K562 (cell line): ENCODE measurements at regions not wholly inside any gene's neighbourhood (a gene's known extent, or its start where the extent isn't known, plus 50 kb on each side); places are given as distances from the start of the nearest gene placed in this dataset.

Experiments
- ATAC-seq: fragments of 200-7000 bp; cut with Tn5 transposase; 3 replicates; pipeline ENCODE4 v1.9.1; 2020; ENCODE audit warnings: moderate library complexity
- BruUV-seq: library from RNA; stranded (reverse); fragments of 400-500 nt; replicated peaks from 2 replicates; lab custom pipeline; 2021; lab: Mats Ljungman, UMichigan
- CTCF ChIA-PET: fragments of 300-600 bp; formaldehyde crosslinking; extraction: SDS; loops from one replicate; lab custom pipeline; 2021; ENCODE audit warnings: low intra/inter-chr PET ratio; lab: Yijun Ruan, JAX
- POLR2A ChIA-PET: fragments of 300-600, 350-650 bp; sonication (Branson Sonifier 250); formaldehyde crosslinking; extraction: SDS; loops from one replicate; lab custom pipeline; 2021; ENCODE audit warnings: antibody characterized with exemption, inconsistent platforms; lab: Yijun Ruan, JAX
- DNase-seq, 4 experiments: peaks; one replicate each; pipeline versions ENCODE4 v3.0.0 to v3.0.0-alpha.2; 2011 to 2018; ENCODE audit warnings: low spot score in 3 of 4, mixed read lengths in 3 of 4; ENCODE audit errors: extremely low read depth in 1 of 4
- FAIRE-seq: peaks from 2 replicates; lab custom pipeline; 2011; peaks lifted over from hg19 to GRCh38; lab: Jason Lieb, UNC
- H2AFZ ChIP-seq: 2 replicates; pipeline ENCODE4 v1.6.0; 2011; ENCODE audit warnings: low read depth, low read length, control low read depth, inconsistent platforms
- H3K27ac ChIP-seq: fragments of 200-600 bp; 3 replicates; pipeline ENCODE4 v1.8.0; 2011; ENCODE audit warnings: low read depth, mild to moderate bottlenecking, control low read depth, inconsistent platforms, low read length, moderate library complexity, mixed read lengths; ENCODE audit errors: extremely low read depth
- H3K27me3 ChIP-seq, 2 experiments: fragments of 300-600 bp in 1 of 2; 2 replicates in 1 of 2; 3 replicates in 1 of 2; pipeline versions ENCODE4 v1.6.0 to v1.8.0; 2011; ENCODE audit warnings: inconsistent platforms in 2 of 2, low read length in 2 of 2, mild to moderate bottlenecking in 1 of 2, mixed read lengths in 1 of 2, moderate library complexity in 1 of 2; ENCODE audit not compliant: control insufficient read depth in 2 of 2, insufficient read depth in 2 of 2
- H3K36me3 ChIP-seq: fragments of 300-600 bp; 3 replicates; pipeline ENCODE4 v1.8.0; 2011; ENCODE audit warnings: mild to moderate bottlenecking, low read length, inconsistent platforms; ENCODE audit not compliant: control insufficient read depth, insufficient read depth
- H3K4me1 ChIP-seq, 2 experiments: fragments of 200-600 bp in 1 of 2; replicated peaks in 1 of 2; 2 replicates in 1 of 2; 3 replicates in 1 of 2; pipeline versions ENCODE4 v1.5.1 to v1.8.0; 2011; ENCODE audit warnings: inconsistent platforms in 2 of 2, low read length in 2 of 2, mild to moderate bottlenecking in 1 of 2, mixed read lengths in 1 of 2, moderate library complexity in 1 of 2; ENCODE audit not compliant: control insufficient read depth in 2 of 2, insufficient read depth in 2 of 2
- H3K4me2 ChIP-seq: 2 replicates; pipeline ENCODE4 v1.6.1; 2011; ENCODE audit warnings: low read length, control low read depth, inconsistent platforms, mixed read lengths; ENCODE audit not compliant: insufficient read depth
- H3K4me3 ChIP-seq: fragments of 200-600 bp; sonication (generic), shearing (Covaris generic); 2 replicates; pipeline ENCODE4 v1.5.1; 2016; ENCODE audit warnings: control low read depth, inconsistent platforms
- H3K79me2 ChIP-seq: fragments of 200-600 bp; 3 replicates; pipeline ENCODE4 v1.8.0; 2011; ENCODE audit warnings: low read length, inconsistent platforms; ENCODE audit not compliant: control insufficient read depth, insufficient read depth
- H3K9ac ChIP-seq, 2 experiments: 2 replicates each; pipeline versions ENCODE4 v1.6.0 to v1.6.1; 2011; ENCODE audit warnings: low read depth in 2 of 2, low read length in 2 of 2, control low read depth in 1 of 2, inconsistent platforms in 1 of 2, mild to moderate bottlenecking in 1 of 2, mixed read lengths in 1 of 2; ENCODE audit not compliant: insufficient read depth in 1 of 2
- H3K9me1 ChIP-seq: one replicate; pipeline ENCODE4 v1.6.0; 2011; ENCODE audit warnings: inconsistent platforms, mild to moderate bottlenecking, low read length, moderate library complexity; ENCODE audit not compliant: control insufficient read depth, insufficient read depth
- H3K9me3 ChIP-seq: replicated peaks from 2 replicates; pipeline ENCODE4 v1.5.1; 2011; ENCODE audit warnings: low read depth, low read length, inconsistent platforms; ENCODE audit not compliant: control insufficient read depth, insufficient read depth
- H4K20me1 ChIP-seq: replicated peaks from 2 replicates; pipeline ENCODE4 v1.6.1; 2011; ENCODE audit warnings: low read length, inconsistent platforms, mixed read lengths; ENCODE audit not compliant: control insufficient read depth, insufficient read depth
- BRD9 ChIP-seq: fragments of 450-650 bp; IDR thresholded peaks from 2 replicates; pipeline ENCODE4 v1.6.1; 2018; ENCODE audit warnings: low read depth; ENCODE audit not compliant: partially characterized antibody
- CBX3 ChIP-seq, 2 experiments: IDR thresholded peaks; 1 replicate in 1 of 2; 2 replicates in 1 of 2; pipeline ENCODE4 v1.6.1; 2012; ENCODE audit warnings: inconsistent platforms in 2 of 2, low read length in 2 of 2, borderline replicate concordance in 1 of 2, control low read depth in 1 of 2
- CREM ChIP-seq: IDR thresholded peaks from 2 replicates; pipeline ENCODE4 v1.6.1; 2014; ENCODE audit warnings: antibody characterized with exemption, low read depth
- E2F3 ChIP-seq: fragments of 250-450 bp; sonication (Bioruptor Pico); IDR thresholded peaks from 2 replicates; pipeline ENCODE4 v1.4.0; 2020; ENCODE audit warnings: mild to moderate bottlenecking
- HNRNPK ChIP-seq: fragments of 200-400 bp; formaldehyde crosslinking; IDR thresholded peaks from one replicate; pipeline ENCODE4 v1.6.1; 2018; ENCODE audit warnings: mild to moderate bottlenecking, low read depth, low read length; ENCODE audit not compliant: poor library complexity, severe bottlenecking
- IFI16 ChIP-seq: fragments of 250-450 bp; sonication (Bioruptor Pico); IDR thresholded peaks from 2 replicates; pipeline ENCODE4 v2.1.2; 2022; ENCODE audit warnings: mild to moderate bottlenecking, inconsistent platforms
- IRF2 ChIP-seq: sonication (generic); formaldehyde crosslinking; IDR thresholded peaks from 2 replicates; pipeline ENCODE4 v1.8.1; 2022; ENCODE audit warnings: mild to moderate bottlenecking, missing genetic modification reagents
- MCM7 ChIP-seq, 2 experiments: fragments of 450-650 bp; IDR thresholded peaks; 2 replicates each; pipeline ENCODE4 v1.6.1; 2016 to 2018
- PHB2 ChIP-seq: fragments of 450-650 bp; IDR thresholded peaks from 2 replicates; pipeline ENCODE4 v1.6.1; 2017; ENCODE audit warnings: low read depth
- TRIM24 ChIP-seq, 2 experiments: fragments of 450-650 bp; IDR thresholded peaks; 2 replicates each; pipeline ENCODE4 v1.6.1; 2016
- ZNF282 ChIP-seq: sonication (generic); formaldehyde crosslinking; IDR thresholded peaks from 2 replicates; pipeline ENCODE4 v1.8.1; 2023; ENCODE audit warnings: missing genetic modification reagents
- ZNF583 ChIP-seq: fragments of 250-450 bp; sonication (Bioruptor Pico); IDR thresholded peaks from 2 replicates; pipeline ENCODE4 v1.4.0; 2020
- ZNF785 ChIP-seq: fragments of 250-450 bp; sonication (Bioruptor Pico); IDR thresholded peaks from 2 replicates; pipeline ENCODE4 v1.4.0; 2020; ENCODE audit warnings: mild to moderate bottlenecking
- WGBS: fragments of 100-300 bp; shearing (Covaris generic); methylation state at CpG from one replicate; pipeline ENCODE4 v1.1.6; 2016; ENCODE audit warnings: low coverage, mixed read lengths; ENCODE audit not compliant: insufficient coverage; ENCODE audit errors: missing lambda C conversion rate; 5-methylcytosine and 5-hydroxymethylcytosine counted together
- in situ Hi-C: fragments of 300-500 bp; cut with MboI; formaldehyde crosslinking; loops from 4 replicates; pipeline ENCODE4 v1.15.0; 2018; ENCODE audit warnings: inconsistent platforms, mixed read lengths
- intact Hi-C: fragments of 100-400 bp; cut with micrococcal nuclease; formaldehyde crosslinking; loops from 2 replicates; pipeline ENCODE4 v1.14.2; 2022
- TF ChIP-seq, protein P1 (sequence below), 2 experiments: fragments of 450-650 bp; IDR thresholded peaks; 2 replicates each; pipeline ENCODE4 v1.6.1; 2016; ENCODE audit warnings: mild to moderate bottlenecking in 2 of 2, borderline replicate concordance in 1 of 2, low read depth in 1 of 2, moderate library complexity in 1 of 2
- TF ChIP-seq, protein P2 (sequence below): sonication (generic); formaldehyde crosslinking; IDR thresholded peaks from 2 replicates; pipeline ENCODE4 v1.8.0; 2023; ENCODE audit warnings: mild to moderate bottlenecking, missing genetic modification reagents

DNA sequence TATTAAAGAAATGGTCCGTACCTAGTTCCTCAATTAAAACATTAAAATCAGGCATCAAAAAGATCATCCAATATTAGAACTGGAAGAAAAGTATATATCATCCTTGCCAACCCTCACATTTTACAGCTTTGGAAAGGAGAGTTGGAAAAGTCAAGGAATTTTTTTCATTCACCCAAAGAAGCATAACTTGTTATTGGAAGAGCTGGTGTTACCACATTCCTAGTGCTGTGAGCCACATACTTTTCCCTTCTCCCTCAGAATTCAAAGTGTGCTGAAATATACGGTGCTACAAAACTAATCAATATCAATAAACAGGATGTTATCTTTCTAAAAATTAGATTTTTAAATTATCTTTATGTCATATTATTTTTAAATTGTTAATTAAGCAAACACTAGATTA, 202.1 kb upstream of the FAT3 start (continued):
- TF ChIP-seq, protein P1, sequence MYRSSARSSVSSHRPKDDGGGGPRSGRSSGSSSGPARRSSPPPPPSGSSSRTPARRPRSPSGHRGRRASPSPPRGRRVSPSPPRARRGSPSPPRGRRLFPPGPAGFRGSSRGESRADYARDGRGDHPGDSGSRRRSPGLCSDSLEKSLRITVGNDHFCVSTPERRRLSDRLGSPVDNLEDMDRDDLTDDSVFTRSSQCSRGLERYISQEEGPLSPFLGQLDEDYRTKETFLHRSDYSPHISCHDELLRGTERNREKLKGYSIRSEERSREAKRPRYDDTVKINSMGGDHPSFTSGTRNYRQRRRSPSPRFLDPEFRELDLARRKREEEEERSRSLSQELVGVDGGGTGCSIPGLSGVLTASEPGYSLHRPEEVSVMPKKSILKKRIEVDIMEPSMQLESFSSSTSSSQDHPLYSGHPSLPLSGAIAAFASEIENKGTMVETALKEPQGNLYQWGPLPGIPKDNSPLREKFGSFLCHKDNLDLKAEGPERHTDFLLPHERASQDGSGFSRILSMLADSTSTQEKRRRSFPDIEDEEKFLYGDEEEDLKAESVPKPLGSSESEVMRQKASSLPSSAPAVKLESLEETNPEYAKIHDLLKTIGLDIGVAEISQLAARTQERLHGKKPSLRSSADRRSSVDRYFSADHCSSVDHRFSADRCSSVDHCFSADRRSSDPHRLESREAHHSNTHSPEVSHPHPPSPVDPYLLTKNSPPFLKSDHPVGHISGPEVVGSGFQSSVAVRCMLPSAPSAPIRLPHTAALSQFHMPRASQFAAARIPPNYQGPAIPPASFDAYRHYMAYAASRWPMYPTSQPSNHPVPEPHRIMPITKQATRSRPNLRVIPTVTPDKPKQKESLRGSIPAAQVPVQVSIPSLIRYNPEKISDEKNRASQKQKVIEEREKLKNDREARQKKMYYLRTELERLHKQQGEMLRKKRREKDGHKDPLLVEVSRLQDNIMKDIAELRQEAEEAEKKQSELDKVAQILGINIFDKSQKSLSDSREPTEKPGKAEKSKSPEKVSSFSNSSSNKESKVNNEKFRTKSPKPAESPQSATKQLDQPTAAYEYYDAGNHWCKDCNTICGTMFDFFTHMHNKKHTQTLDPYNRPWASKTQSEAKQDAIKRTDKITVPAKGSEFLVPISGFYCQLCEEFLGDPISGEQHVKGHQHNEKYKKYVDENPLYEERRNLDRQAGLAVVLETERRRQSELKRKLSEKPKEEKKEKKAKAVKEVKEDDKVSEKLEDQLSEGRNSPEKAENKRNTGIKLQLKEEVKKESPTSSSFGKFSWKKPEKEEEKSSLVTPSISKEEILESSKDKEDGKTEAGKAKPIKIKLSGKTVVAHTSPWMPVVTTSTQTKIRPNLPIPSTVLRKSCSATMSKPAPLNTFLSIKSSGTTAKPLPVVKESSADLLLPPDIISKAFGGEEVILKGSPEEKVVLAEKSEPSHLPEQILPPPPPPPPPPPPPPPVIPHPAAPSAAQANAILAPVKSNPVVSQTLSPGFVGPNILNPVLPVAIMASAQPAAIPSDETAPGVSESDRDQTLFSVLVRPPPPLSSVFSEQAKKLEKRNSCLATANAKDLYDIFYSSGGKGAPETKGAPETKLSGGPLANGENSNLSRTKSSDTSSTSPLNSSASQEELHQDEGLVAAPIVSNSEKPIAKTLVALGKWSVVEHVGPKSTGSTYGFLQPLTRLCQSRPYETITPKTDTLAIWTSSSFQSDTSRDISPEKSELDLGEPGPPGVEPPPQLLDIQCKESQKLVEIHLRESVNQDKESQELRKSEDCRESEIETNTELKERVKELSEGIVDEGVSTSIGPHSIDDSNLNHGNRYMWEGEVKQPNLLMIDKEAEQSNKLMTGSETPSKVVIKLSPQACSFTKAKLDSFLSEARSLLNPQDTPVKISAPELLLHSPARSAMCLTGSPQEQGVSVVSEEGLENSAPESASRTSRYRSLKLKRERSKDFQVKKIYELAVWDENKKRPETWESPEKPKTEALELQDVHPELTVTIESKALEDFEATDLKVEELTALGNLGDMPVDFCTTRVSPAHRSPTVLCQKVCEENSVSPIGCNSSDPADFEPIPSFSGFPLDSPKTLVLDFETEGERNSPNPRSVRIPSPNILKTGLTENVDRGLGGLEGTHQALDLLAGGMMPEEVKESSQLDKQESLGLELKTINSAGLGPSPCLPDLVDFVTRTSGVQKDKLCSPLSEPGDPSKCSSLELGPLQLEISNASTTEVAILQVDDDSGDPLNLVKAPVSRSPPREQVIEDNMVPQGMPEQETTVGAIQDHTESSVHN (IDR thresholded peaks at IDR 0.05; ENCODE audit: borderline replicate concordance in 1 of 2, low read depth in 1 of 2) = no peak

DNA sequence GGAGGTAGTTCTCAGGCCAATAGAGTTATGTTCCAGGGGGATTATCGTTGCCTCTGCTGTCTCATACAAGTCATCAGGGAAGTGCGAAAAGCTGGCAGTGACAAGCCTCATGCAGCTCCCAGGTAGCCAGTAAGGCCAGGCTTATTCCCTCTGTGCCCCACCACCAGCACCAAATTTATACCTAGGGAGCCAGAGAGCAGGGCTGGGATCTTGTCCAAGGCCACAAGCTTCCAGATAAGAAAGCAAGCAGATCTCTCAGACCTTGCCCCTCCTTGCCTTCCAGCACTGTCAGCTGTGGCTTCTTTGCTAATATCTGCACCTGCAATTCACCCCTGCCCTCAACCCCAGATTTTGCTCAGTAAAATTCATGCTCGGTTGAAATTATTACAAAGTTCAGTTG, 206.3 kb upstream of the FAT3 start:
- Histone ChIP-seq H4K20me1 (no peaks in the 10 kb centered on the region), H3K36me3 (no peaks in the 10 kb centered on the region), H3K4me2 (no peak overlapping the region), H3K79me2 (no peaks in the 10 kb centered on the region), H3K27ac (no peak overlapping the region), H3K4me1 (no peaks in the 10 kb centered on the region), H3K9me3 (no peaks in the 10 kb centered on the region), H3K27me3 (no peaks in the 10 kb centered on the region), H3K9ac (no peak overlapping the region), H3K9me1 (no peaks in the 10 kb centered on the region), H3K4me3 (no peak overlapping the region), H2AFZ (no peak overlapping the region)
- in situ Hi-C loops (no loop called here), intact Hi-C loops (no loop called here)
- FAIRE-seq (no peak), ATAC-seq (no peak), DNase-seq (no peak)
- POLR2A ChIA-PET = interaction anchor here (0.6 kb wide), 1 partner anchor 288 kb away, joined by 3 read pairs; no protein-coding TSS in a partner anchor
- BruUV-seq = no TSS peak
- 13% methylated on average over 3 of the region's 3 CpGs for WGBS
- CTCF ChIA-PET = no interaction called here
- TF ChIP-seq ZNF785 (CRISPR knock-in tag) (no peak), IFI16 (CRISPR knock-in tag) (no peak), PHB2 (no peak), CREM (no peak), BRD9 (no peak), ZNF583 (CRISPR knock-in tag) (no peak), E2F3 (CRISPR knock-in tag) (no peak), IRF2 (CRISPR knock-in tag) (no peak), CBX3 (IDR thresholded peaks at IDR 0.05; ENCODE audit: borderline replicate concordance in 1 of 2, low read length in 2 of 2) (no peak), ZNF282 (CRISPR knock-in tag) (no peak), MCM7 (IDR thresholded peaks at IDR 0.05) (no peak), HNRNPK (no peak), TRIM24 (IDR thresholded peaks at IDR 0.05) (no peak)
- TF ChIP-seq, protein P2, sequence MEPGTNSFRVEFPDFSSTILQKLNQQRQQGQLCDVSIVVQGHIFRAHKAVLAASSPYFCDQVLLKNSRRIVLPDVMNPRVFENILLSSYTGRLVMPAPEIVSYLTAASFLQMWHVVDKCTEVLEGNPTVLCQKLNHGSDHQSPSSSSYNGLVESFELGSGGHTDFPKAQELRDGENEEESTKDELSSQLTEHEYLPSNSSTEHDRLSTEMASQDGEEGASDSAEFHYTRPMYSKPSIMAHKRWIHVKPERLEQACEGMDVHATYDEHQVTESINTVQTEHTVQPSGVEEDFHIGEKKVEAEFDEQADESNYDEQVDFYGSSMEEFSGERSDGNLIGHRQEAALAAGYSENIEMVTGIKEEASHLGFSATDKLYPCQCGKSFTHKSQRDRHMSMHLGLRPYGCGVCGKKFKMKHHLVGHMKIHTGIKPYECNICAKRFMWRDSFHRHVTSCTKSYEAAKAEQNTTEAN (CRISPR knock-in tag) = no peak
